H9 (cell line): ENCODE measurements at regions not wholly inside any gene's neighbourhood (a gene's known extent, or its start where the extent isn't known, plus 50 kb on each side); places are given as distances from the start of the nearest gene placed in this dataset.

Experiments
- DNase-seq: peaks from one replicate; pipeline ENCODE4 v3.0.0-alpha.2; 2017
- H2AFZ ChIP-seq: one replicate; pipeline ENCODE4 v1.6.1; 2013; ENCODE audit warnings: mild to moderate bottlenecking, low read length, control low read depth, moderate library complexity
- H2AK5ac ChIP-seq: 2 replicates; pipeline ENCODE4 v1.6.1; 2013; ENCODE audit warnings: low read length, control low read depth, mixed read lengths; ENCODE audit not compliant: insufficient read length
- H2BK120ac ChIP-seq: one replicate; pipeline ENCODE4 v1.6.1; 2013; ENCODE audit warnings: low read depth, mild to moderate bottlenecking, low read length, control low read depth, inconsistent platforms; ENCODE audit not compliant: poor library complexity, severe bottlenecking
- H2BK12ac ChIP-seq: 2 replicates; pipeline ENCODE4 v1.6.1; 2013; ENCODE audit warnings: low read length, control low read depth, mixed read lengths, low read depth; ENCODE audit not compliant: insufficient read length
- H2BK15ac ChIP-seq: 2 replicates; pipeline ENCODE4 v1.6.1; 2013; ENCODE audit warnings: low read depth, low read length, control low read depth
- H2BK20ac ChIP-seq: one replicate; pipeline ENCODE4 v1.6.1; 2013; ENCODE audit warnings: low read depth, mild to moderate bottlenecking, low read length, control low read depth, inconsistent platforms; ENCODE audit not compliant: poor library complexity, severe bottlenecking
- H2BK5ac ChIP-seq: 2 replicates; pipeline ENCODE4 v1.6.1; 2013; ENCODE audit warnings: low read length, control low read depth, mixed read lengths; ENCODE audit not compliant: insufficient read length
- H3K14ac ChIP-seq: 2 replicates; pipeline ENCODE4 v1.6.1; 2013; ENCODE audit warnings: low read length, control low read depth; ENCODE audit not compliant: insufficient read depth
- H3K18ac ChIP-seq: 2 replicates; pipeline ENCODE4 v1.6.1; 2013; ENCODE audit warnings: low read depth, mild to moderate bottlenecking, mixed read lengths, low read length, control low read depth; ENCODE audit not compliant: insufficient read length
- H3K23ac ChIP-seq: 2 replicates; pipeline ENCODE4 v1.6.1; 2013; ENCODE audit warnings: low read length, control low read depth, mixed read lengths, low read depth; ENCODE audit not compliant: insufficient read length
- H3K23me2 ChIP-seq: 2 replicates; pipeline ENCODE4 v1.6.1; 2013; ENCODE audit warnings: low read depth, mild to moderate bottlenecking, mixed read lengths, low read length, control low read depth; ENCODE audit not compliant: insufficient read length, poor library complexity, severe bottlenecking
- H3K27ac ChIP-seq: 2 replicates; pipeline ENCODE4 v1.5.1; 2013; ENCODE audit warnings: low read length, control low read depth, mixed read lengths, low read depth; ENCODE audit not compliant: insufficient read length
- H3K27me3 ChIP-seq: 2 replicates; pipeline ENCODE4 v1.6.1; 2013; ENCODE audit warnings: low read length, control low read depth, inconsistent platforms; ENCODE audit not compliant: insufficient read depth
- H3K4ac ChIP-seq: 2 replicates; pipeline ENCODE4 v1.6.1; 2013; ENCODE audit warnings: low read depth, mild to moderate bottlenecking, control low read depth, inconsistent platforms, low read length, moderate library complexity
- H3K4me1 ChIP-seq: 2 replicates; pipeline ENCODE4 v1.6.1; 2013; ENCODE audit warnings: low read length, control low read depth, inconsistent platforms; ENCODE audit not compliant: insufficient read depth
- H3K4me2 ChIP-seq: 2 replicates; pipeline ENCODE4 v1.6.1; 2013; ENCODE audit warnings: low read length, control low read depth, mixed read lengths; ENCODE audit not compliant: insufficient read length, insufficient read depth
- H3K56ac ChIP-seq: 2 replicates; pipeline ENCODE4 v1.6.1; 2013; ENCODE audit warnings: low read depth, mild to moderate bottlenecking, mixed read lengths, low read length, control low read depth; ENCODE audit not compliant: insufficient read length
- H3K79me1 ChIP-seq: 2 replicates; pipeline ENCODE4 v1.6.1; 2013; ENCODE audit warnings: low read depth, mild to moderate bottlenecking, moderate library complexity, low read length, control low read depth, inconsistent platforms; ENCODE audit not compliant: insufficient read depth, poor library complexity, severe bottlenecking
- H3K79me2 ChIP-seq: 2 replicates; pipeline ENCODE4 v1.6.1; 2013; ENCODE audit warnings: low read length, control low read depth, inconsistent platforms; ENCODE audit not compliant: insufficient read depth
- H3K9ac ChIP-seq: 2 replicates; pipeline ENCODE4 v1.6.1; 2013; ENCODE audit warnings: low read length, control low read depth, mixed read lengths; ENCODE audit not compliant: insufficient read length; ENCODE audit errors: extremely low read depth
- H3K9me3 ChIP-seq: one replicate; pipeline ENCODE4 v1.6.1; 2013; ENCODE audit warnings: low read depth, low read length, inconsistent platforms; ENCODE audit not compliant: control insufficient read depth
- H3T11ph ChIP-seq: one replicate; pipeline ENCODE4 v1.6.1; 2013; ENCODE audit warnings: mild to moderate bottlenecking, low read length, control low read depth, inconsistent platforms
- H4K20me1 ChIP-seq: one replicate; pipeline ENCODE4 v1.6.1; 2013; ENCODE audit not compliant: control insufficient read depth, insufficient read length, insufficient read depth
- H4K5ac ChIP-seq: 2 replicates; pipeline ENCODE4 v1.6.1; 2013; ENCODE audit warnings: low read depth, mild to moderate bottlenecking, mixed read lengths, low read length, control low read depth; ENCODE audit not compliant: insufficient read length
- H4K8ac ChIP-seq: replicated peaks from 2 replicates; pipeline ENCODE4 v1.6.1; 2013; ENCODE audit warnings: low read length, control low read depth, mixed read lengths, low read depth; ENCODE audit not compliant: insufficient read length
- H4K91ac ChIP-seq: 2 replicates; pipeline ENCODE4 v1.6.1; 2013; ENCODE audit warnings: low read depth, mild to moderate bottlenecking, moderate library complexity, mixed read lengths, low read length, control low read depth; ENCODE audit not compliant: insufficient read length
- H3K27ac Mint-ChIP-seq, 3 experiments: 2 replicates in 2 of 3; 3 replicates in 1 of 3; pipeline ENCODE4 v1.8.0; 2020 to 2021; ENCODE audit warnings: mixed read lengths in 3 of 3, mild to moderate bottlenecking in 1 of 3, moderate library complexity in 1 of 3
- H3K27me3 Mint-ChIP-seq: 2 replicates; pipeline ENCODE4 v1.8.0; 2021; ENCODE audit warnings: low read depth, mild to moderate bottlenecking, moderate library complexity, mixed read lengths
- H3K36me3 Mint-ChIP-seq, 3 experiments: 2 replicates in 2 of 3; 3 replicates in 1 of 3; pipeline ENCODE4 v1.8.0; 2020 to 2021; ENCODE audit warnings: low read depth in 3 of 3, mixed read lengths in 3 of 3; ENCODE audit not compliant: insufficient read depth in 1 of 3
- H3K4me1 Mint-ChIP-seq, 2 experiments: 2 replicates each; pipeline ENCODE4 v1.8.0; 2020; ENCODE audit warnings: mixed read lengths in 2 of 2
- H3K4me3 Mint-ChIP-seq, 2 experiments: 2 replicates in 1 of 2; 3 replicates in 1 of 2; pipeline ENCODE4 v1.8.0; 2020 to 2021; ENCODE audit warnings: mild to moderate bottlenecking in 2 of 2, mixed read lengths in 2 of 2, moderate library complexity in 1 of 2
- H3K9me3 Mint-ChIP-seq, 2 experiments: 2 replicates in 1 of 2; 3 replicates in 1 of 2; pipeline ENCODE4 v1.8.0; 2020; ENCODE audit warnings: mild to moderate bottlenecking in 2 of 2, mixed read lengths in 2 of 2, moderate library complexity in 1 of 2
- CTCF ChIP-seq: fragments of 200-600 bp; sonication (generic); conservative IDR thresholded peaks from 3 replicates; pipeline ENCODE4 v1.8.0; 2021; ENCODE audit warnings: antibody characterized with exemption, mild to moderate bottlenecking
- WGBS: extraction: QIAGEN DNeasy Blood & Tissue Kit; methylation state at CpG from one replicate; pipeline ENCODE4 v1.1.7; 2013; ENCODE audit warnings: missing lambda C conversion rate, low lambda C conversion rate, mixed read lengths; ENCODE audit not compliant: insufficient read length; ENCODE audit errors: extremely low coverage; 5-methylcytosine and 5-hydroxymethylcytosine counted together

- H3K14ac ChIP-seq, result no peak overlapping the region
- H2AFZ ChIP-seq, result no peak overlapping the region
- H3K4ac ChIP-seq, result no peak overlapping the region
- H3K9me3 ChIP-seq, result no peaks in the 10 kb centered on the region
- no peak overlapping the region for H2BK120ac ChIP-seq
- Mint-ChIP-seq H3K4me1 (no peaks in the 10 kb centered on the region), H3K9me3 (no peaks in the 10 kb centered on the region), H3K36me3 (no peaks in the 10 kb centered on the region), H3K4me3 (no peak overlapping the region), H3K27me3 (peaks cover 2% of the 10 kb centered on the region; the same call in 1 of the 2 replicates), H3K27ac (no peak overlapping the region)
- no peaks in the 10 kb centered on the region for H3K79me1 ChIP-seq
- no peak overlapping the region for H3K4me2 ChIP-seq
- H4K20me1 ChIP-seq, result no peaks in the 10 kb centered on the region
- no peak overlapping the region for H3K56ac ChIP-seq
- H3K23me2 ChIP-seq, result no peaks in the 10 kb centered on the region
- no peak overlapping the region for H4K8ac ChIP-seq
- no peak overlapping the region for H3K27ac ChIP-seq
- no peaks in the 10 kb centered on the region for H3K27me3 ChIP-seq
- H2BK20ac ChIP-seq, result no peak overlapping the region
- H2AK5ac ChIP-seq, result no peak overlapping the region
- H4K91ac ChIP-seq, result no peak overlapping the region
- no peak overlapping the region for H3K18ac ChIP-seq
- no CpG with 5 or more reads among the region's 4 CpGs for WGBS
- DNase-seq, result peak; percentile 25
- no peak overlapping the region for H2BK15ac ChIP-seq
- H3K4me1 ChIP-seq, result no peaks in the 10 kb centered on the region
- no peak overlapping the region for H3K23ac ChIP-seq
- H3T11ph ChIP-seq, result no peak overlapping the region
- H4K5ac ChIP-seq, result no peak overlapping the region
- TF ChIP-seq CTCF, result no peak
- no peak overlapping the region for H2BK12ac ChIP-seq
- no peaks in the 10 kb centered on the region for H3K79me2 ChIP-seq
- no peak overlapping the region for H3K9ac ChIP-seq
- no peak overlapping the region for H2BK5ac ChIP-seq
Observed at GRCh38 chr14:42378880-42379279, 772.2 kb downstream of the LRFN5 start.
